GM13977 (cell line): ENCODE measurements at regions not wholly inside any gene's neighbourhood (a gene's known extent, or its start where the extent isn't known, plus 50 kb on each side); places are given as distances from the start of the nearest gene placed in this dataset.

Experiments used
- DNase-seq: peaks from one replicate; pipeline ENCODE4 v3.0.0; 2012; ENCODE audit warnings: low spot score
- in situ Hi-C: fragments of 300-500 bp; cut with MboI; formaldehyde crosslinking; loops from one replicate; pipeline ENCODE4 v1.12.0; 2022; ENCODE audit warnings: low sequenced_read_pairs, low pct_unique_long_range_greater_than_20kb, mixed read lengths, inconsistent platforms; ENCODE audit not compliant: unreplicated experiment
- TF ChIP-seq, protein P1 (sequence below): IDR thresholded peaks from 2 replicates; pipeline ENCODE4 v1.5.1; 2012; ENCODE audit warnings: mild to moderate bottlenecking, control low read depth; ENCODE audit not compliant: insufficient read depth; ENCODE audit errors: extremely low read depth, missing control alignments

DNA sequence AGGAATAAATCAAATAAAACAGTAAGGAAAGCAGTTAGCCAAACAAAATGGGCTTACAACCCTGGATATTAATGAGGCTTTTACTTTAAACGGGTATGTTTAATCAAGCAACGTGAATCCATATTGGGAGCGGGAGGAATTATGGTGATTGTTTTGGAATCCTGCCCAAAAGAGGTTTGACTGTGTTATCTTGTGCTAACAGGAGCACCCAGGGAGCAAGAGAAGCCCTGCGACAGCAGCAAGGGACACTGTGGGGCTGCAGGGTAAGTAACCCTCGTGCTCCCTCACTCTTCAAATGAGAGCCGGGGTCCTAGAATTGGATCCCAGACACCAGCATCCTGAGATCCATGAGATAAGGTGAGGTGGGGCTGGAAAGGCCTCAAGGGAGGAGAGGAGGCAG lies 72.6 kb upstream of the PGBD5 start:
- TF ChIP-seq, protein P1, sequence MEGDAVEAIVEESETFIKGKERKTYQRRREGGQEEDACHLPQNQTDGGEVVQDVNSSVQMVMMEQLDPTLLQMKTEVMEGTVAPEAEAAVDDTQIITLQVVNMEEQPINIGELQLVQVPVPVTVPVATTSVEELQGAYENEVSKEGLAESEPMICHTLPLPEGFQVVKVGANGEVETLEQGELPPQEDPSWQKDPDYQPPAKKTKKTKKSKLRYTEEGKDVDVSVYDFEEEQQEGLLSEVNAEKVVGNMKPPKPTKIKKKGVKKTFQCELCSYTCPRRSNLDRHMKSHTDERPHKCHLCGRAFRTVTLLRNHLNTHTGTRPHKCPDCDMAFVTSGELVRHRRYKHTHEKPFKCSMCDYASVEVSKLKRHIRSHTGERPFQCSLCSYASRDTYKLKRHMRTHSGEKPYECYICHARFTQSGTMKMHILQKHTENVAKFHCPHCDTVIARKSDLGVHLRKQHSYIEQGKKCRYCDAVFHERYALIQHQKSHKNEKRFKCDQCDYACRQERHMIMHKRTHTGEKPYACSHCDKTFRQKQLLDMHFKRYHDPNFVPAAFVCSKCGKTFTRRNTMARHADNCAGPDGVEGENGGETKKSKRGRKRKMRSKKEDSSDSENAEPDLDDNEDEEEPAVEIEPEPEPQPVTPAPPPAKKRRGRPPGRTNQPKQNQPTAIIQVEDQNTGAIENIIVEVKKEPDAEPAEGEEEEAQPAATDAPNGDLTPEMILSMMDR, result no peak
- no peak for DNase-seq
- in situ Hi-C loops, result no loop called here

DNA sequence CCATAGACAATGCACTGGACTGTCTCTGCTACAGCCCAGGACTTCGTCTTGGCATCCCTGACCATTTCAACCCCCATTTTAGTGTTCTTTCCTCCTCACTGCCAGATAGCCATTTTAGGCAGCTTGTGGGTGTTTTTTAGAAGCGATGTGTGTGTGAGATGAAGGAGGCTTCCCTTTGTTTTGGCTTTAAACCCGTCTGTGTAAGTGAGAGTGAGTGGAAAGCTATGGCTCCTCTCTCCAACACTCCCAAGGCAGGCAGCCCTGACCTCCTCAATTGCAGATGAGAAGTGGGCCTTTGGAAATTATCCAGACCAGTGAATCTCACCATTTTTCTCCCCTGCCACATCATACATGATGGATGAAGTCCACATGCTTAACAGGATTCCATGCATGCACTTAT lies 70.3 kb upstream of the PGBD5 start:
- in situ Hi-C loops, result no loop called here
- no peak for DNase-seq
- TF ChIP-seq, protein P1, result no peak

DNA sequence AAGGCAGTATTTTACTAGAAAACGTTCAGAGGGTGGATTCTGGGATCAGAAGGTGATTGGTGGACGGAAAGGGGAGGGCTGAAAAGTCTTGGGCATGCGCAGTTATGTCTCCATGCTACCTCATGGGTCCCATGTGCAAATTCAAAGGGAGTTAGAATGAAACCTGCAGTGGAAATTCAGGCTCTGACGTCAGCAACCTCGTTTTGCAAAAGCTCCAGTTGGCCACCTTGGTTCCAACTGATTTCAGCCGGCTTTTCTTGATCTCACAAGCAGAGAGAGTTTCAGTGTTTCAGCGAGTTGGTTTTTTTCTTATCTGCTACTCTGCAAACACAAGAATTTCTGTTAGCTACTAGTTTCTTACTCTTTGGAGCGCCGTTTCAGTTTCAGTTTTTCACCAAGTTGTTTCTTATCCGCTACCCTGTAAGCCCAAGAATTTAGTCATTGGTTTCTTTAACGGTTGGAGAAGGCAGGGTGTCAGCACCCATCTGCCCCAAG lies 69.8 kb upstream of the PGBD5 start:
- in situ Hi-C loops, result no loop called here
- no peak for DNase-seq
- TF ChIP-seq, protein P1, result no peak

DNA sequence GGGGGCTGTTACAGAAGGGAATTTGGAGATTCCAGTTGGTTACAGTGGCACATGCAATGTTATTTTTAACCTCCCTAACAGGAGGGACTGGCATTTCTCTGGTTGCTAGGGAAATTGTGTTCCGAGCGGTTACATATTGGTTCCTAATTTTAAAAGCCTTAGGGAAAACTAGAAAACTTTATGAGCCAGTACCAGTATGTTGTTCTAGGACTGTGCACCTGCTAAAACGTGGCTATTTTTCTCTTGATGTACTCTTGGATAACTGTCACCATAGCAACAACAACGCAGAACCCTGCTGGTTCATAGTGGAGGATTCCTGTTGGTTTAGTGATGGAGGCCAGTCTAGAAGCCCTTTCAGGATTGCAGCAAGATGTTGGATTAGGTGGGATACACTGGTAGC lies 68.9 kb upstream of the PGBD5 start:
- in situ Hi-C loops, result no loop called here
- TF ChIP-seq, protein P1, result no peak
- DNase-seq, result no peak

DNA sequence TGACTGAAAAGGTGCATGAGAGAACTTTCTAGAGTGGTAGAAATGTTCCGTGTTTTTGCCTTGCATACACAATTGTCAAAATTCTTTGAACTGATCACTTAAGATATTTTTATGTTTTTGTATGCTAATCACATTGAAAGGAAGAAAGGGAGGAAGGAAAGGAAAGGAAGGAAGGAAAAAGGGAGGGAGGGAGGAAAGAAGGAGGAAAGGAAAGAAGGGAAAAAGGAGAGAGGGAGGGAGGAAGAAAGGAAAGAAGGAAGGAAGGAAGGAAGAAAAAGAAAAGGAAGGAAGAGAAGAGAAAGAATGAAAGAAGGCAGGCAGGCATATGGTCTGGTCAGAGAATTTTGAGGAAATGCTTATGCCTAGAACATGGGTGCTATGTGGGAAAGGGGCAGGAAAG lies 68.4 kb upstream of the PGBD5 start:
- in situ Hi-C loops, result no loop called here
- no peak for DNase-seq
- TF ChIP-seq, protein P1, result no peak

DNA sequence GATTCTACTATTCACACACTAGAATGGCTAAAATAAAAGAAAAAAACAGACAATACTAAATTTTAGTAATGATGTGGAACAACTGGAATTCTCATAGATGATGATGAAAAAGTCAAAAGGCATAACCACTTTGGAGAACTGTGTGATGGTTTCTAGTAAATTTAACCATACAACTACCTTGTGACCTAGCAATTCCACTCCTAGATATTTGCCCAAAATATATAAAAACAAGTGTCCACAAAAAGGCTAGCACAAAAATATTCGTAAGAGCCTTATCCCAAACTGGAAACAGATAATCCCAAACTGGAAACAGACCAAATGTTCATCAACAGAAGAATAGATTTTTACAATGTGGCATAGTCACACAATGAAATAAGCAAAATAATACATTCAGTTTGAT lies 67.9 kb upstream of the PGBD5 start:
- TF ChIP-seq, protein P1, result no peak
- in situ Hi-C loops, result no loop called here

DNA sequence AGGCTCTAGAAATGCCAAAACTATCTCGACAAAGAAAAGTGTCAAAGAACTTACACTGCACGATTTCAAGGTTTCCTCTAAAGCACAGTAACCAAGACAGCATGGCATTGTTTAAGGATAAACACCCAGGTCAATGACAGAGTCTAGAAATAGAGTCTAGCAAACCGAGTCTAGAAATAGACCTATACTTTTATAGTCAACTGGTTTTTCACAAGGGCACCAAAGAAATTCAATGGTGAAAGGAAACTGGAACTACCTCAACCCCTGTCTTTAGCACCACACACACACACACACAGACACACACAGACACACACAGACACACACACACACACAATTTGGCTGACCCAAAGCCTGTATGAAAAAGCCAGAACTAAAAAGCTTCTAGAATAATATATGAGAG lies 67.1 kb upstream of the PGBD5 start:
- in situ Hi-C loops, result no loop called here

More for the DNA sequence above, 67.9 kb upstream of the PGBD5 start:
- no peak for DNase-seq

More for the DNA sequence above, 67.1 kb upstream of the PGBD5 start:
- TF ChIP-seq, protein P1, result no peak
- DNase-seq, result no peak
